Adrenal gland (tissue), 5 donors: ENCODE measurements at regions not wholly inside any gene's neighbourhood (a gene's known extent, or its start where the extent isn't known, plus 50 kb on each side); places are given as distances from the start of the nearest gene placed in this dataset.

Experiments
- POLR2A ChIP-seq, 2 donors: fragments of 450-650 bp; IDR thresholded peaks; one replicate each; pipeline ENCODE4 v1.6.1; 2017; ENCODE audit warnings: antibody characterized with exemption in 2 of 2, mild to moderate bottlenecking in 2 of 2, moderate library complexity in 1 of 2
- TF ChIP-seq, protein P1 (sequence below), 6 experiments: fragments of 450-650 bp in 4 of 6; fragments of 200-600 bp in 2 of 6; sonication (generic) in 1 of 6; IDR thresholded peaks; 1 replicate in 5 of 6; 2 replicates in 1 of 6; pipeline versions ENCODE4 v1.5.1 to v1.8.0; 2016 to 2021; ENCODE audit warnings: antibody characterized with exemption in 6 of 6, mild to moderate bottlenecking in 2 of 6, moderate library complexity in 1 of 6
- donor health status: DM: no; HTN: no; CAD: no.

GRCh38 chr13:89279374-89279773, 1608.2 kb downstream of the SLITRK5 start:
- TF ChIP-seq, protein P1, sequence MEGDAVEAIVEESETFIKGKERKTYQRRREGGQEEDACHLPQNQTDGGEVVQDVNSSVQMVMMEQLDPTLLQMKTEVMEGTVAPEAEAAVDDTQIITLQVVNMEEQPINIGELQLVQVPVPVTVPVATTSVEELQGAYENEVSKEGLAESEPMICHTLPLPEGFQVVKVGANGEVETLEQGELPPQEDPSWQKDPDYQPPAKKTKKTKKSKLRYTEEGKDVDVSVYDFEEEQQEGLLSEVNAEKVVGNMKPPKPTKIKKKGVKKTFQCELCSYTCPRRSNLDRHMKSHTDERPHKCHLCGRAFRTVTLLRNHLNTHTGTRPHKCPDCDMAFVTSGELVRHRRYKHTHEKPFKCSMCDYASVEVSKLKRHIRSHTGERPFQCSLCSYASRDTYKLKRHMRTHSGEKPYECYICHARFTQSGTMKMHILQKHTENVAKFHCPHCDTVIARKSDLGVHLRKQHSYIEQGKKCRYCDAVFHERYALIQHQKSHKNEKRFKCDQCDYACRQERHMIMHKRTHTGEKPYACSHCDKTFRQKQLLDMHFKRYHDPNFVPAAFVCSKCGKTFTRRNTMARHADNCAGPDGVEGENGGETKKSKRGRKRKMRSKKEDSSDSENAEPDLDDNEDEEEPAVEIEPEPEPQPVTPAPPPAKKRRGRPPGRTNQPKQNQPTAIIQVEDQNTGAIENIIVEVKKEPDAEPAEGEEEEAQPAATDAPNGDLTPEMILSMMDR (IDR thresholded peaks at IDR 0.05) = no peak
- TF ChIP-seq POLR2A (IDR thresholded peaks at IDR 0.05) = no peak
